ENCODE measurements at regions not wholly inside any gene's neighbourhood (a gene's known extent, or its start where the extent isn't known, plus 50 kb on each side); places are given as distances from the start of the nearest gene placed in this dataset.

DNA sequence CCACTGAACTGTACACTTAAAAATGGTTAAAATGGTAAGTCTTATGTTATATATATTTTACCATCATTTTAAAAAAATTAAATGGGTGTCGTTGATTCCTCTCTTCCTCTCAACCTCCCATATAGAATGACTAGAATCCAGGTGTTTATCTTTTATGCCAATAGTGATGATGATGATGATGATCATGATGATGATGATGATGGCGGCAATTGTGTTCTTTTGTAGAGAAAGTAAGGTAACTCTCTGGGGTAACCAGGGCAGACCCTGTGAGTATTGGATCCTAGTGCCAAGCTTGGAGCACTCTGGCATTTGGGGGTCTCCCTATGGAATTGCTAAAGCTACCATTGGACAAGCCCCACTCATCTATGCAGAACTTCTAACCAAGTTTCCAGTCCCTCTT lies 113.6 kb downstream of the GLI2 start:
- in situ Hi-C loops (cut with MboI; ENCODE audit: low sequenced_read_pairs): no loop called here

DNA sequence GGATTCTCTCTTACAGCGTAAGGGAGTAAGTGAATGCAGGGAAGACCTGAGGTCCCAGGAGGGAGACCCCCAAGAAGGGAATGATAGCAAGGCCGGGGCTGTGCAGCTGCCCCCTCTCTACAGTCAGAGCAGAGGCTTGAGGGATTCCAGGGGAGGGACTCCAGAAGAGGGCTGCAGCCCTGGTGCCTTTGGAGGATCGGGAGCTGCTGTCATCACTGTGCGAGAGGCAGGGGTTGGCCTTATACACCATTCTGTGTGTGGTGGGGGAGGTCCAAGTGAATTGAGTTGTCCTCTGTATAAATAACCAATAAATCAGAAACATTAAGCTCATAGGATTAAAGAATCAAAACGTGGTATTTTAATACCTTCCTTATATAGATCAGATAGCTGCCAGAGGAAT lies 114.9 kb downstream of the GLI2 start:
- in situ Hi-C loops (cut with MboI; ENCODE audit: low sequenced_read_pairs): no loop called here

DNA sequence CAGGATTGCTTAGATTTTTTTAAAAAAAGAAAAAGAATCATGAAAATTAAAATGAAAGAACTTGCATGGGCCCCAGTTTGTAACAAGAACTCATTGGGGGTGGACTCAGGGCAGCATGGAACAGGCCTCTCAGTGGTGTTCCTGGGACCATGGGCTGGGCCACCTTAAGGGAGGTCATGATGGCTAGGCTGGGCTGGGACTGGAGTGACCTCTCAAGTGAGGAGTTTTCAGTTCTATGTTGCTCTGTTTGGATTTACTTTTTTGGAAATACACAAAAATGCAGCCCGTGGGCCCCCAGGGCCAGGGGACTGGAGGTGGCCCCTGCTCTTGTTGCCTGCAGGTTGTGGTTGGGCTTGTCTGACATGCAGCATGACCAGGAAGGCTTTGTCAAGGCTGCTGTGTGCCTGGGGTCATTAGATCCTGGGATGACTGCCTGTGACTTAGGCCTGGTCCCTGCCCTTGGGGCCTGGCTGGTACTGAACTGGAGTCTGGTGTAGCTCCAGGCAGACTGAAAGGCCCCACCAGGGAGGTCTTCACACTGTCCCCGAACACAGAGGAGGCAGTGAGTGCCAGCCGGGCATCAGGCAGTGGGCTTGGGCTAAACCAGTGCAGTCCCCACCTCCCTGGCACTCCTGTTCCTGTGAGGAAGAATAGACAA lies 115.6 kb downstream of the GLI2 start:
- in situ Hi-C loops (cut with MboI; ENCODE audit: low sequenced_read_pairs): no loop called here

DNA sequence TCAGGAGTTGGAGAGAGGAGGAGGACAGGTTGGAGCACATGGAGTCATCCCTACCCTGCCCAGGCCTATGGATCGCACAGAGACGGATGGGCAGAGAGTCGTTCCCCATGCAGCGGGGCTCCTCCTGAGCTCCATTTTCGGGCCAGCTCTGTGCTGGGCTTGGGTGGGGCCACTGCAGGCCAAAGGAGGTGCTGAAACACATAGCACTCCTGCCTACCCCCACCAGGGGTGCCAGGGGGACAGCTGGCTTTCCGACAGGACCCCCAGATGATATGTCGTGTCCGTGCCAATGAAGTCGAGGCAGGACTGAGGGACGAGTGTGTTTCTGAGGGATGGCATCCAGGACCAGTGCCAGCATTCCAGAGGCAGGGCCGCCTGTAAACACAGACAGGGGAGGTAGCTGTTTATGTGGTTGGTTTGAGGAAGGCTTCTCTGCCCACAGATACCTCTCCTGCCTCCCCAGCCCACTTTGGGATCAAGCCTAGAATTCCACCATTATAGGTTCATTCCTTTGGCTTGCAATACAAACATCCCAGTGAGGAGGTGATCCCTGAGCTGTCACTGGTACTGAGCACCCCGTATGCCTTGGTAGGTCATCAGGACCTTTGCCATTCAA lies 116.6 kb downstream of the GLI2 start:
- in situ Hi-C loops (cut with MboI; ENCODE audit: low sequenced_read_pairs): no loop called here

DNA sequence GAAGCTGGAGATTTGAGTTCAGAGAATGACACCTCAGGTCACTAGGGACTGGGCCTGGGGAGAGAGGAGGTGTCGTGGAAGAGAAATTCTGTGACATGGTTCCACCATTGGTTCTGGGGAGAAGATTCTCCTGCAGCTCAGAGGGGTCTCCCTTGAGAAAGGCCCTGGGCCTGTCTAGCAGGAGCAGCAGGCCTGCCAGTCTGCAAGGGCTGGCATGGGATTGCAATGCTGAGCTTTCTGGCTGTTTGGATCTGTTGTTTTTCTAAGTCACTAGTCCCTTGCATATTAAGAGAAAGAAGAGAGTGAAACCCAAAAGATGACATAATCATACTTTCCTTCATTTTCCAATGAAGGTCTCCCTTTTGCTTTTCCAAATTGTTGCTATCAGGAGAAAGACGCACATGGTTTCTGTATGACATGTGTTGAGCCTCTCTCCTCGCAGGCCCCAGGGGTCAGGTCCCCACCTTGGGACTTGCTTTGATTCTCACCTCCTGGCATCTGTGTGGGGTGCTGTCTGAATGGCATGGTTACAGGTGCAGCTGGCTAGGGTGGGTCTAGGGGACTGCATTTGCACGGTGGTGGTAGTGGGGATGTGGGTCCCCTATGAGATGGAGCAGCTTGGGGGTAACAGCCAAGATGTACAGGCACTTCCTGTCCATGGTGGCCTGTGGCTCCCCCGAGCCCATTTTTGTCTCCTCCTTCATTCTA lies 117.8 kb downstream of the GLI2 start:
- in situ Hi-C loops (cut with MboI; ENCODE audit: low sequenced_read_pairs): no loop called here

DNA sequence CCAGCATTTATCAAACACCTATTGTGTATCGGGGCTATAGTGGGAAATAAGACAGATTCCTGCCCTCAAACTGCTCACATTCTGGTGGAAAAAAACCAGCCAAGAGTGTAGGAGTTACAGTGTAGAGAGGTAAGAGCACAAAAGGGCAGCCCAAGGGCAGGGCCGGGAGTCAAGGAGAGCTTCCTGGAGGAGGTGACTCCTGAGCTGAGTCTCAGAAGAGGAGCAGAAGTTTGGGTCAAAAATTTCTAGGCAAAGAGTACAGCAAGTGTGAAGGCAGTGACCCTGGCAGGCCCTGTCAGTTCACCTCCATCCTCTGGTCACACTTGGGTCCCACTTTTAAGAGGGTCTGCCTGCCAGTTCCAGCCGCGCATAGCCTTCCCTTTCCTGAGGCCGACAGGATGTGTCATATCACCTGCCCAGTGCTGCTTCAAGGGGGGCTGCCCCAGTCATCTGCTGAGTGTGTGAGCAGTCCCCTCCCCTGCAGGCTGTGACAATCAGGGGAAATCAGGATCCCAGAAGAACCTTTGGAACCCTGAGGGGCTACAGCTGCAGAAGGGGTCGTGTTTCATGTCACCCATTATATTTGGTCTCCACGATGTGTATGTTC lies 118.4 kb downstream of the GLI2 start:
- in situ Hi-C loops (cut with MboI; ENCODE audit: low sequenced_read_pairs): no loop called here

DNA sequence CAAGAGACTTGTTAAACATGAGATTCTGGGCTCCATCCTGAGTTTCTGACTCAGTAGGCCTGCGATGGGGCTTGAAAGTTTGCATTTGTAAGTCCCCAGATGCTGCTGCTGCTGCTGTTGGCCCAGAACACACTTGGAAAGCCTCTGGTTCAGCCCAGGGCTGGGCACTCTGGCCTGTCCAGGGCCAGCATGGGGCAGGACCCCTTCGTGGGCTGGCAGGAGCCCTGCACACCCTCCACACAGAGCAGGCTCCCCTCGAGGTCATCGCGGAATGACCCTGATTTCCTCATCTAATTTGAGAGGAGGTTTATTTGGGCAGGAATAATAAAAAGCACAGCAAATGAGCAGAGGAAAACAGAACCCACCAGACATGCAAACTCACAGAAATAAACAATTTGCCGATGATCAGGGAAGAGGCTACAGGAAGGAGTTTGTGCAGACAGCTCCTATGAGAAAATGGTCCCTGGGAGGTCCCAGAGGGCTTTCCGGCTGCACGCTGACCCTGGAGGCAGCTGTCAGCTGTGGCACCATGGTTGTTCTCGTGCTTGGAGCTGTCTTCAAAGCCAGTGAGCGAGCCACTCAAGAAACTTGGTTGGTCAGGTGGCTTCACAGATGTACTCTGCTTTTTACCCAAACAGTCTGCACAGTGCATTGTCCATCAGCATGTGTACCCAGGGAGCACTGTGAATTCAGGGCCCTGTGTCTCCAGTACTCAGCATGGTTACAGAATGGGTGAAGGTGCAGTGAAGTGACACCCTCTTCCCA lies 119.3 kb downstream of the GLI2 start:
- in situ Hi-C loops (cut with MboI; ENCODE audit: low sequenced_read_pairs): no loop called here

DNA sequence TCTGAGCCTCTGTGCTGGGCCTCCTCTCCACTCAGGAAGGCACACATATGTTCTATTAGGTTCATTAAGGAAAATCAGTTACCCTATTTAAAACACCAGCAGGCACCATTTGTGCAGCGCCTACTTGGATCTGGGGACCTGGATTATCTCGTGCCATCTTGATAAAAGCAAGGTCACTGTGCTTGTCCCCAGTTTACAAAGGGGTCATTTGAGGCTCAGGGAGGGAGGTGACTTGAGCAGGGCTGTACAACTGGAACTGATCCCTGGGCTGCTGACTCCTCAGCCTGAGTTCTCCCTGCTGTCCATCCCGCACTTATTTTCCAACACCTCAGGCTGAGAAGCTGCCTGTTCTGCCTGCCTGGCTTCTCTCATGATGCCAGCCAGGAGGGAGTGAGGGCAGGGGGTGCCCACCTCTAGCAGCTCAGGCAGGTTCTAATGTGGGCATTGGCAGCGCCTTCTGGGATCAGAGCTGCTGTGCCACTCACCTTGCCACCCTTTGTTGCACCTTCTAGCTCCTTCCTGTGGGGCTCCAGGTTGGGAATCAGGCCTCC lies 120.3 kb downstream of the GLI2 start:
- in situ Hi-C loops (cut with MboI; ENCODE audit: low sequenced_read_pairs): no loop called here

DNA sequence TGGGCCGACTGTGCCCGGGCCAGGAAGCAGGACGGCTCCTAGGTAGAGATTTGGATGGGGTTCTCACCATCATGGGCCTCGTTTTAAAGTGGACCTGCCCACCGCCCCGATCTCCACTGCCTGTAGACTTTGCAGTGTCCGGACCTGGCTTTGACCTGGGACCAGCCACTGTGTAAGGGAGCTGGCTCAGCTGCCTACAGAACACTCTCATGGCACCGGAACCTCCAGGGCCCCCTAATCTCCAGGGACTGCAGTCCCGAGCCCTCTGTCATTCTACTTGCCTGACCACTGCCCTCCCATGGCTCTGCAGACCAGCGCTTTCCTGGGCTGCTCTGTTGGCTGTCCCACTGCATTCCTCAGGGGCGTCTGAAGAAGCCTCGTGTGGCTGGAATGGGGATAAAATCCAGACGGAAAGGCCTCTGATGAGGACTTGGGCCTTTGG lies 120.8 kb downstream of the GLI2 start:
- in situ Hi-C loops (cut with MboI; ENCODE audit: low sequenced_read_pairs): no loop called here

DNA sequence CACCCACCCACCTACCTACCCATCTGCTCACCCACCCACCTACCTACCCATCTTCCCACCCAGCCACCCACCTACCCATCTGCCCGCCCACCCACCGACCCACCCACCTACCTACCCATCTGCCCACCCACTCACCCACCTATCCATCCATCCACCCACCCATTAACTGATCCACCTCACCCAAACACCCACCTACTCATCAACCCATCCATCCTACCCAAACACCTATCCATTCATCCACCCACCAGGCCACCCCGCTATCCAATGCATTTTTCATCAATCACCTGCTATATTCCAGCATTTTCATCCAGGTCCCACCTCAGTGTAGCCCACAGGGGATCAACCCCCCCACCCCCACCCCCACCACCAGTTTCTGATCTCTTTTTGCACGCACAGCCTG lies 121.8 kb downstream of the GLI2 start:
- in situ Hi-C loops (cut with MboI; ENCODE audit: low sequenced_read_pairs): no loop called here

DNA sequence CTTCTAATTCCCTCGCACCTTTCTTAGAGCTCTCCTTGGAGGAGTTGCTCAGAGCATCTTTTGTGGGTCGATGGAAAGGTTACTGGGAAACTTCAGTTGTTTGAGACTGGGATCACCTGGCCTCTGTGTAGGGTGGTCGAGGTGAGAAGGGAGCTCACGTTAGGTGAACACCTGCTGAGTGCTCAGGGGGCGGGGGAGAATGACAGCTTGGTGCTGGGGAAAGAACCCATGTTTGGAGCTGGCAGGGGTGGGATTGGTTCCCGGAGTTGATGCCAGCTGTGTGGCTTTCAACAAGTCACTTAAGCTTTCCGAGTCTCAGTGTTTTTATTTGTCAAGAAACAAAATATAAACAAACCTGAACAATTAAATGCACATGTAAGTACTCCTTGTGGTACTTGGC lies 122.3 kb downstream of the GLI2 start:
- in situ Hi-C loops (cut with MboI; ENCODE audit: low sequenced_read_pairs): no loop called here

DNA sequence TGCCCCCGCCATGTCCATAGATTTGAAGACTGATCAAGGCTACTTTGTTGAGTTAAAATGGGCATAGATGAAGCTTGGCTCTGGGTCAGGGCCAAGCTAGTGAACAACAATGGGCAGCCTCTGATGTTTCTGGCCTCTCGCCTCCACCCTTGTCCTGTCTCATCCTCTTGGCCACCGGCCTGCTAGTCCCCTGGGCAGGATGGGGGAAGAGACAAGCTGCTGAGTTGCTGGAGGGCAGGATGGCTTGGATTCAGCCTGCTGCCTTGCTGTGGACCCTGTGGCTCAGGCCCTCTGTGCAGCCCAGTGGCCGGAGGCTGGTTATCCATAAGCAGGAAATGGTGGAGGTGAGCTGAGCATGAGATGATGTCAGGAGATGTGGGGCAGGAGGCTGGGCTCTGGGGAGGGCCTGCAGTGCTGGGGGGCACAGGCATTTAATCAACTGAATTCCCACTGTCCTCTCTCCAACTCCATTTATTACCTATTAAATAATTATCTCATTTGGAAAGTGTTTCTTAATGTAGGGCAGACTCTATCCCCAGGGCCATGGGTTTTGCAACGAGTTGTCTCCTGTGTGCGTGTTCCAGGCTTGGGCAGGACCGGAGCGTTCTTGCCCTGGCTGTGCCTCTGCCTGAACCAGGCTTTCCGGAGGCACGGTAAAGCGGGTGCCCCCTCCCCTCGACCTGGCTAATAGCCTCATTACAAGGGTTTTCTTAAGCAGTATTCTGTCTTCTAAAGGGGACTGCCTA lies 122.9 kb downstream of the GLI2 start:
- in situ Hi-C loops (cut with MboI; ENCODE audit: low sequenced_read_pairs): no loop called here

DNA sequence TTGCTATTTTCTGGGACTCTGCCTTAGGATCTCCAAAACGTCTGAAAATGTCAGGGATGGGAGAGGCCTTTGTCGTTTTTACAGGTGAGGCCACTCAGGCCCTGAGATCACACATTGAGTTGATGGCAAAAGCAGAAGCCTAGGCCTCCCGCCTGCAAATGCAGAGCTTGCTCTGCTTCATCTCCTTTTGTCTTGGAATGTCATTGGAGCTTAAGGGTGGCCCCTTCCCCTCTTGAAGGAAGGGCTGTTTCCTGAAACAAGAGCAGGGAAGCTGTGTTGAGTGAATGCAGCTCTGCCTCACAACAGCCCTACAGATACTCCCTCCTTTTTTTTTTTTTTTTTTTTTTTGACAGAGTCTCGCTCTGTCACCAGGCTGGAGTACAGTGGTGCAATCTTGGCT lies 123.5 kb downstream of the GLI2 start:
- in situ Hi-C loops (cut with MboI; ENCODE audit: low sequenced_read_pairs): no loop called here

DNA sequence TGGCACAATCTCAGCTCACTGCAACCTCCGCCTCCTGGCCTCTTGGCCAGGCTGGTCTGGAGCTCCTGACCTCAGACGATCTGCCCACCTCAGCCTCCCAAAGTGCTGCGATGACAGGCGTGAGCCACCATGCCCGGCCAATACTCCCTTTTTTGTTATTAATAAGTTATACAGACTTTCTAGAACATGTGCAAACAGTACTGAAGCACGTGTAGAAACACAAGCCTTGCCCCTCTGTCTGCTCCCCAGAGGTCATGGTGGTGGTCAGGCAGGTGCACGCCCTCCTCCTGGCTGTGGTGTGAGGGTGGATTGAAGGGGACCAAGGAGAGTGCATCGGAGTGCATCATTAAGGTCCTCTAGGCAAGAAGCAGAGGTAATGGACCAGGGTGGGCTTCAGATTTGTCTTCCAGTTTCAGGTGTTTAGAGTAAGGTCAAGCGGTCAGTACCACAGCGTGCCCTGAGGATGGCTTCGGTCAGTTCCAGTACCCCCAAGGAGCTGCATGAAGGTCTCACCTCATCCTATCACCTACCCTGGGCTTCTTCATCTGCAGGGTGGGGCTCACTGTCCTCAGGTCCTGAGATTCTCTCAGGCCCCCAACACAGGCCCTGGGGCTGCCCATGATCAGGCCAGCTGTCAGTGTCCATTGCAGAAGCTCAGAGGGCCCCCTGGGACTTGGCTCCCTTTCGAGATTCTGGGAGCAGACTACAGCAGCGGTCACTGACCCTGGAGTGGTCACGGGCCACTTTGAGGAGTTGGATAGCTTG lies 124.3 kb downstream of the GLI2 start:
- in situ Hi-C loops (cut with MboI; ENCODE audit: low sequenced_read_pairs): no loop called here

DNA sequence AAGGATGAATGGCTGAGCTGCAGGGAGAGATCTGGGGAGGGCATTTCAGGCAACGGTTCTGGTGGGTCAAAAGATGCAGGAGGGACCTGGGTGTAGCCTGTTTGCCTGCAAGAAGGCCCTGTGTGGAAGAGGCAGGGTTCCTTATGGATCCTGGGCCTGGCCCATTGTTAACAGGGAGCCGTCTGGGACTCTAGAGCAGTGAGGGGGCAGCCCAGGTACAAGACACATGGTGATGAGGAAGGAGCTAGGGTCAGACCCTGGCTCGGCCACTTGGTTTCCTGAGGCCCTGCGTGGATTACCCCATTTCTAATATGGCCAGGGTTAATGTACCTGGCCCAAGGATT lies 124.9 kb downstream of the GLI2 start:
- in situ Hi-C loops (cut with MboI; ENCODE audit: low sequenced_read_pairs): no loop called here

DNA sequence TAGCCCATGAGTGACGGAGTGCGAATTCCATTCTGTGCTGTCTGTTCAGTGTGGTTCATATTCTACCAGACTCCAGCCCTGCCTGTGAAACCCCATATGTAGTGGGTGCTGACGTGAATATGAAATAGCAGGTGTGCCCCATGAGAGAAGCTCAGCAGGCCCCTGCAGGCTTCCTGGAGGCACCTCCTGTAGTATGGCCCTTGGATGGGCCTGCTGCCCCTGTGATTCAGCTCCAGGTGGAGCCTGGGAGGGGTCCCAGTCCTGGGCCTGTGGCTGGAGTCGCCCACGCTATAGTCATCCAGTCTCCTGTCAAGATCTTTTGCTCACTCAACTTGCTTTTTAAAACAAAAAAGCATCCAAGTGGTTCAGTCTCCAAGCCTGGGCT lies 125.5 kb downstream of the GLI2 start:
- in situ Hi-C loops (cut with MboI; ENCODE audit: low sequenced_read_pairs): no loop called here

DNA sequence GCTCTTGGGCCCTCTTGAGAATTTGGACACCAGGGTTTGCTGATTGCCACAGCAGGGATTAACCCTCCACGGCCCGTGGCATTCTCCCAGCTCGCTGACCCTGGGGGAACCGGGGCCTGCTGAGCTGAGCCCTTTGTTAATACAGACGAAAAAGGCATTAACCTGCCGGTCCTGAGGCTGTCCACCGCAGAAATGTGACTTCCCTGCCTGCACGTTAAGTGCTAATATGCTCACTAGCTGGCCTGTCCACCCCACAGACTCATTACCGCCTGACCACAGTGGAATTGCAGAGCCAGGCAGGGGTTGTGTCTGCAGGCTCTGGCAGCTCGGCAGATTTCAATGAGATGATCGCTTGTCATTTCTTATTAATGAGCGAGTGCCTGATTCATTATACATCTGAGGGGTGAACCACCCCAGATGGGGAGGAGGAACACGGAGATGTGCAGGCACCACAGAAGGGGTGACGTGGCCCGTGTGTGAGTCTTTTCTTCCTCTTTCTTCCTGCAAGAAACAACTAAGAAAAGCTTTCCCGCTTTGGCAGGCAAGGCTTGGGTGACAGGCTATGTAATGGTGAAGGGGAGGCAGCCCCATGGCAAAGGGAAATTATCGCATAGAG lies 126.0 kb downstream of the GLI2 start:
- in situ Hi-C loops (cut with MboI; ENCODE audit: low sequenced_read_pairs): no loop called here

DNA sequence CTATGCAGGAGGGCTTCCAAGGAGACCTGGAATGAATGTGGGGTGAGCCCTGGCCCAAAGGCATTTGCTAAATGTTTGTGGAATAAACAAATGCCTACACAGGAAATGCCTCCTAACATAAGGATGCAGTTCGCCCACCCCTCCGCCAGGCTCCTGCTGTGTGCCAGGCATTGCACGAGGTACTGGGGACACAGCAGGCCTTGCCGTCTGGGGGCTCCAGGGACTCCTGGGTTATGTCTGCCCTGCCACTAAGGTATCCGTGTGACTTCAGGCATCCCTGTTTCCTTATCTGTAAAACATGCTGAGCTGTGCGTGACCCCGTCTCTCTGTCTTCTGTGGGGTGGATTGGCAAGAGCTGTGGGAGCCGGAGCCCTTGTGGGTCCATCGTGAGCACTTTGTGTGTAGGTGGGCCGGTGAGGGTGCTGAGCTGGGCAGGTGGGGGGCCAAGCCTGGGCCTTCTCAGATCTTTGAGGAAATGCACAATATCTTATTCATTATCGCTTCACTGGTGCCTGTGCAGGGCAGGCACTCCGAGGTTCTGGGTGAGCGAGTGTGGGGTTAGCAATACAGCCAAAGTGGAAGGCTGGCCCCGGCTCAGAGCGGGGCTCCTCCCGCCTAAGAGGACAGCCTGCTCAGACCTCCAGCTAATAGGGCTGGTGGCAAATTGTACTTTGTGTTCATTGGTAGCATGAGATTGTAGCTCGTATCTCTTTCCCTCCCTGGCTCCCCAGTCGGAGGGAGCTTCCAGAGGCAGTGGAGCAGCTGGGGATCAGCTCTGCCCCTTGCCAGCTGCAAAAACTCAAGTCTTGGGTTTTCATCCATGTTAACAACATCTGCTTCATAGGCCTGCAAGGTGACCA lies 126.8 kb downstream of the GLI2 start:
- in situ Hi-C loops (cut with MboI; ENCODE audit: low sequenced_read_pairs): no loop called here

Measured in HL-60/S4 treated with phorbol 12-myristate 13-acetate at 8.2 ng/mL for 4 days and 3 days (cell line).